Posterior vena cava (tissue), 2 donors: ENCODE measurements at regions not wholly inside any gene's neighbourhood (a gene's known extent, or its start where the extent isn't known, plus 50 kb on each side); places are given as distances from the start of the nearest gene placed in this dataset.

Experiments
- DNase-seq: peaks from one replicate; pipeline ENCODE4 v3.0.0-alpha.2; 2020; ENCODE audit warnings: low spot score
- intact Hi-C, 2 donors: fragments of 100-400 bp; cut with DNase I; formaldehyde crosslinking; loops; one replicate each; pipeline versions ENCODE4 v1.14.1 to v1.14.2; 2022 to 2023
- donor health status: DM: yes; HTN: yes; CAD: no.
- donor health status: DM: yes; HTN: yes; CAD: no.

DNA sequence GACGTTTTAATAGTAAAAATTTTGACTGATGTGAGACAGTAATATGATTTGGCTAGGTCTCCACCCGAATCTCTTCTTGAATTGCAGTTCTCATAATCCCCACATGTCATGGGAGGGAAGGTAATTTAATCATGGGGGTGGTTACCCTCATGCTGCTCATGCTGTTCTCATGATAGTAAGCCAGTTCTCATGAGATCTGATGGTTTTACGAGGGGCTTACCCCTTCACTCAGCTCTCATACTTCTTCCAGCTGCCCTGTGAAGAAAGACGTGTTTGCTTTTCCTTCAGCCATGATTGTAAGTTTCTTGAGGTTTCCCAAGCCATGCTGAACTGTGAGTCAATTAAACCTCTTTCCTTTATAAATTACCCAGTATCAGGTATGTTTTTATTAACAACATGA lies 327.0 kb upstream of the CDH7 start:
- no peak for DNase-seq
- intact Hi-C loops, result no loop called here

DNA sequence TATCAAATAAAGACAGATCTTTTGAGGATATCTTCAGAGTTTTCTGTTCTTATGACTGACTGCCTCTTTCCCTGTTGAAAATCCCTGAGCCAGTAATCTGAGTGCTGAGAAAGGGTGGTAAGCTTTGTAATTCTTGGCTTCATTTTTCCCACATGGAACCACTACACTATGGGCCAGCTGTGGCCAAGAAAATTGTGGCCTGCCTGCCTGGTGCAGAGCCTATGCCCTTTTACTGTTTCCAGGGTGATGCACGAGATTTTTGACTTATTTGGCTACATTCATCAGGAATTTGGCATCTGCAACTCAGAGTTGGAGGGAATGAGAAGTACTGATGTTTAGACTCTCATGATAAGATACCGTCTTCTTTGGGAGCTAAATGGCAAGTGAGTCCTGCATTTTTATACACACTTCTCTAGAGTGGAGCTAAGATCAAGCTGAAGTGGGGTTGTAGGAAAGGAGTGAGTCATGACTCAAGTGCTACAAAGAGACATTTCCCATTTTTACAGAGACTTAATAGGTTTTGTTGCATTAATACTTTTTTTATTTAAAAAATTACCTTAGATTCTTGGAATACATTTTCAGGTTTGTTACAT lies 328.2 kb upstream of the CDH7 start:
- intact Hi-C loops, result no loop called here
- no peak for DNase-seq

GRCh38 chr18:65415098-65415497 lies 335.7 kb upstream of the CDH7 start:
- intact Hi-C loops, result no loop called here
- DNase-seq, result no peak

DNA sequence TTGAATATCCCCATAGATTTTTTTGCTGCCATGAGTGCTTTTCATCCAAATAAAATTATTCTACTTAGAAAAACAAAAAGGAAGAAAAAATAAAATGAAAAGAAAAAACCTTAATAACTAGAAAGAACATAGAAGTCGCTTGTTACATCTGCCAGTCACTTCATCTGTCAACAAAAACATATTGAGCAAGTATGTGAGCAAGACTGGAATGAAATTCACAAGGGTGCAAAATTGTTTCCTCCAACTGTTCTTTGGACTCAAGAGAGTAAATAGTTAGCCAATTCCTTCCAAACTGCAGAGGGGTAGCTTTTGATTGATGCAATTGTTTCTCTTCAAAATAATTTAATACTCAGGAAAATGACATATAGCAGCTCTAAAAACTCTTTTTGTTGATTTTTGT lies 336.3 kb upstream of the CDH7 start:
- no peak for DNase-seq
- intact Hi-C loops, result no loop called here

- intact Hi-C loops, result no loop called here
- no peak for DNase-seq
These were observed 339.8 kb upstream of the CDH7 start for GRCh38 chr18:65411061-65411460.

DNA sequence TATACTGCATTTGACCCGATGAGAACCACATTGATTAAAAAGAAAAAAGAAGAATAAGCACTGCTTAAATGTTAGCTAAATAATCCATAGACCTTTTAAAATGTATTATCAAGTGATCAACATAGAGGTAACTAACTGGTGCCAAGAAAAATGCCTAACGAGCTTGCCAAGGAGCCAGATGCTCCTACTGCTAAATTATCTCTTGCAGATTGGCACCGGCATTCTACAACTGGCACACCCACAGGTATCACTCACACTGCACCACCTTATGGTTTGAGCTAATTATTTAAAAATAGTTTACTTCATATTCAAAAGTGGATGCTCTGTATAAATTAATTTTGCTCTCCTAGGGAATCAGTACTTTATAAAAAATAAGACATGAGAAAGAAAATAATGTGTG lies 341.6 kb upstream of the CDH7 start:
- DNase-seq, result no peak
- intact Hi-C loops, result loop anchor here in 1 of 2 donors (2.0 kb wide), 1 partner anchor 30 kb away; no protein-coding TSS in a partner anchor

GRCh38 chr18:65403534-65403933 lies 347.3 kb upstream of the CDH7 start:
- intact Hi-C loops, result no loop called here
- no peak for DNase-seq

DNA sequence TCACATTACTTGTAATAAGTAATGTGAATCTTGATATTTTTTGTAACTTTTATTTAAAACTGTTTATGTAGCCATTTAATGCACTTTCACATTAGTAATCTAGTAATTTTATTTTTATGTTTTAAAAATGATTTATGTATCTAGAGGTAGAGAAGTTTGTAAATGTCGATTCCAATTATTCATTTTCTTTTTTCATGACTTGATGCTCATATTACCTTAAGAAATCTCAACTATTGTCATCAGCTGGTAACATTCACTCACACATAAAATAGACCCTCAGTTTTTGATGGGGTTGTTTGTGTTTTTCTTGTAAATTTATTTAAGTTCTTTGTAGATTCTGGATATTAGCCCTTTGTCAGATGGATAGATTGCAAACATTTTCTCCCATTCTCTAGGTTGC lies 351.7 kb upstream of the CDH7 start:
- intact Hi-C loops, result no loop called here
- DNase-seq, result no peak

DNA sequence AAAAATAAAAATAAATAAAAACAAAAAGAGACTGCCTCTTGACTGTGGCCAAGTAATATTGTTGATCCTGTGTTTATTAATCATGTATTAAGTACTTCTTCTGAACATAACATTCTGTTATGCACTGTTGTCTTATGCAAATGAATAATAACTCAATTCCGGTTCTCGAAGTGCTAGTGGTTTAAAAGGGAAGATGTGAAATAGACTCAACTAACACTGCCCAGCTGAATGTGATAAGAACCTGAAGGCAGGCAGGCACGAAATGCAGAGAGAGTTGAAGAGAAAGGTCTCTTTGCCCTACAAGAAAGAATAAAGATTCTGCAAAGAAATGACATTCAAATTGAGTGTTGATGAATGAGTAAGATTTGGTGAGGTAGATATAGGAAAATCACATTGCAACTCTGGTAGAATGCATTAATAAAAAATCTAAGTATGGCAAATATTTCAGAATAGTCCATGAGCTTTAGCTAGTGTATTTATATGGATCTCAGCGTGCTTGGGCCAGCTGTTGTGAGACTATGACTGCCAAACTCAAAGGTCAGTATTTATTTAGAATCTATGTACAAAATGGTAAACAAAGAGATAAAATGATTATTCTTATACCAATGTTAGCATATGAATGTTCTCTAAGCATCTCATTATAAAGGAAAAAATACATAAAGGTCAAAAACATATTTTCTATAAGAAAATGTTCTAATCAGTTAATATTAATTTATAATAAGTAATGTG lies 352.3 kb upstream of the CDH7 start:
- intact Hi-C loops, result no loop called here
- DNase-seq, result no peak

GRCh38 chr18:65380986-65381385 lies 369.8 kb upstream of the CDH7 start:
- DNase-seq, result no peak
- intact Hi-C loops, result no loop called here

DNA sequence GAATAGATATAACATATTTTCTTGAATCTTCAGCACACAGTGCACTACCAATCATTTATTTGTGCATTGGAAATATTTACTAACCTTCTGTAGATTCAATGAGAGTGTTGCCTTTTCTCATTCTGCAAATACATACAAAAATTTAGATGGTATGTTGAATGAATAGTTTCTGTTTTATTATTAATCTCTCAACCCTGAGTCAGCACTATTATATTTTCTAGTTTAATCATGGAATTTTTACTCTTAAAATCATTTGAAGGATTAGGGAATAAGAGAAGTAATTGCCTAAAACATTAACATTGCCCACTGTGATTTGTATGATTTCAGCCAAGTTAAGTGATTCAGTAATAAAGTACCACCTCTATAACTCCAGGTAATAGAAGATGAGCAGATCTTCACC lies 370.2 kb upstream of the CDH7 start:
- no peak for DNase-seq
- intact Hi-C loops, result no loop called here

DNA sequence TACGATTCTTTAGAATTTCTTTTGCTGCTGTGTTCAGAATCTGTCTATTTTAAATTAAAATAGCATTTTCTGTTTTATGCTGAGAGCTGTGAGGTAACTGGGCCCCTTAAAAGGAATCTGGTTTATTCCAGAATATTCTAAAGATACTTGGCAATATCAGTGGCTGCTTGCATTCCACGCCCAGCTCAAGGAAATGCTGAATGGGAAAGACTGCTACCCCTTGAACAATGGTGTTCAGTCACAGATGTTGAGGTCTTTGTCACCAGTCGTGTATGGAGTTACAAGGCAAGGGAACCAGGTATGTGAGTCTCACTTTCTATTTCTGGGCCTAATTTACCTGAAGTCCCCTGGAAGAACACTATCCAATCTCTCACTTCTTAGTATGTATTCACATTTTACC lies 377.9 kb upstream of the CDH7 start:
- intact Hi-C loops, result no loop called here
- DNase-seq, result no peak

DNA sequence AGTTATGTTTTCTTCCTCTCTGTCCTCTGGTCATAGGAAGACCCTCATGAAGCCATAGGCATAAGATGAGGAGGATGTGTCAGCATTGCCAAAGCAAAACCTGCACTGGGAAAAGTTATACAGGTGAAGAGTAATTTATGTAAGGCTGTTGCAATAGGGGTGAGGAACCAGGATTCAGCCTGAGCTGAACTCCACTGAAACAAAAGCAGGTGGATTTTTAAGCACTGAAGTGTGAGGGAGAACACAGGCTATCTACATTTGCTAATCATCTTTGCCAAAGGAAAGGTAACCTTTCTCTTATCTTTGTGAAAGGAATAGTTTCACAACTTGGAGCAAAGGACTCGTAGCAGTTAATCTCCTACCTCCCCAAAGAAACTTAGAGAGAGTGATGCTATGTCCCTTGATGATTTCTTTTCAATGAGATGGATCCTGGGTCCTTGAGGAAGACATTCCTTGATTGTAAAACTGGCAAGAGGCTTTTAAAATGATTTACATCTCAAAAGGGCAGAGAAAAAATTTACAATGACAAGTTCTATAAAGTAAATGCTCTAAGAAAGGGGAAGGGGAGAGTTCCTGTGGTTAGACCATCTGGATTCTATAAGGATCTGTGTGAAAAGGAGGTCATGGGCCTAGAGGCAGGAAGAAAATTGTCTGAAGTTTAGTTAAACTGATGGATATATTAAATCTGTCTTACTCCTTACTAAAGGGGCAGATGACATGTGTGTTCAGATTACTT lies 385.4 kb upstream of the CDH7 start:
- no peak for DNase-seq
- intact Hi-C loops, result no loop called here

- intact Hi-C loops, result no loop called here
- DNase-seq, result no peak
These were observed 386.7 kb upstream of the CDH7 start for GRCh38 chr18:65363911-65364632.

DNA sequence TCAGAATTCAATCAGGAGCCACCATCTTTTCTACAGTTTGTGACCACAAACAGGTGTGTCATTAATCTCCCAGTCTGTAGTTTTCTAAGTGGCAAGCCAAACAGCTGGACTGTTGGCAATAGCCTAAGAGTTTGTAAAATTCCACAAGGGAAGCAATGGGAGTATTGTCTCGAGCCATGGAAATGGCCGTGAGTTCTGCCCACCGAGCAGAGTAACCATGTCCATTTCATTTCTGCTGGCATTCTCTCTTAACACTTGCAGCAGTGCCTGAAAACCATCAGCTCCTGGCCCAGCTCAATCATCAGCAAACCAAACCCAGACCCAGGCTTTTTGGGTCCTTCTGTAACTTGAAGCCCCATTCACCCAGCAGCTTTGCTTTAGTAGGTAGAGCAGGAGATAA lies 387.8 kb upstream of the CDH7 start:
- DNase-seq, result no peak

DNA sequence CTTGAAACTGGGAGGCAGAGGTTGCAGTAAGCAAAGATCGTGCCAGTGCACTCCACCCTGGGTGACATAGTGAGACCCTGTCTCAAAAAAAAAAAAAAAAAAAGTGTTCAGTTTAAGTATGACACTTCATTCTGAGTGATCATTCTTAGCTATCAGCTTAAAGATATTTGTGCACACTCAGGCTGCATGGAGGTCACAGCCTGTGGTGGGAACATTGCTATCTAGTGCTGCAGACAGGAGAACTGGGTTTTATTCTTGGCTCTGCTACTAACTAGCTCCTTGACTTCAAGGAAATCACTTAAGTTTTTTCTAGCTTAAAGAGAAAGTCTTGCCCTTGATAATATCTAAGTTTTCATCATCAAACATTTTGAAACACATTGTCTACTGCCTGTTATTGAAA lies 391.3 kb upstream of the CDH7 start:
- intact Hi-C loops, result no loop called here

More for the DNA sequence above, 387.8 kb upstream of the CDH7 start:
- intact Hi-C loops, result no loop called here

GRCh38 chr18:65358306-65358705 lies 392.5 kb upstream of the CDH7 start:
- DNase-seq, result no peak
- intact Hi-C loops, result no loop called here

More for the DNA sequence above, 391.3 kb upstream of the CDH7 start:
- DNase-seq, result no peak

- intact Hi-C loops, result no loop called here
- no peak for DNase-seq
These were observed 398.6 kb upstream of the CDH7 start for GRCh38 chr18:65352186-65352585.

GRCh38 chr18:65349635-65350034 lies 401.2 kb upstream of the CDH7 start:
- DNase-seq, result no peak
- intact Hi-C loops, result no loop called here

GRCh38 chr18:65347446-65347845 lies 403.4 kb upstream of the CDH7 start:
- no peak for DNase-seq
- intact Hi-C loops, result no loop called here
